GM12892 (cell line): ENCODE measurements at regions not wholly inside any gene's neighbourhood (a gene's known extent, or its start where the extent isn't known, plus 50 kb on each side); places are given as distances from the start of the nearest gene placed in this dataset.
A peak's percentile ranks its signal among the peaks of the same experiment; 100 is the strongest.

Experiments
- DNase-seq: peaks from one replicate; pipeline ENCODE4 v3.0.0; 2011; ENCODE audit not compliant: insufficient read length
- FAIRE-seq: peaks from 2 replicates; lab custom pipeline; 2011; peaks lifted over from hg19 to GRCh38; lab: Jason Lieb, UNC
- POLR2A ChIP-seq: IDR thresholded peaks from 2 replicates; pipeline ENCODE4 v1.6.1; 2011; ENCODE audit warnings: low read depth, low read length, control low read depth
- POLR2AphosphoS5 ChIP-seq: IDR thresholded peaks from 2 replicates; pipeline ENCODE4 v1.6.1; 2011; ENCODE audit warnings: low read depth, low read length, control low read depth
- TAF1 ChIP-seq: IDR thresholded peaks from 2 replicates; pipeline ENCODE4 v1.6.1; 2011; ENCODE audit warnings: low read depth, mild to moderate bottlenecking, control low read depth, low read length, borderline replicate concordance

GRCh38 chr15:92224843-92225242 lies 168.8 kb upstream of the ST8SIA2 start:
- FAIRE-seq, result no peak
- no peak for TF ChIP-seq POLR2A
- no peak for TF ChIP-seq TAF1
- DNase-seq, result no peak

- DNase-seq (peak; percentile 3), FAIRE-seq (no peak)
- TF ChIP-seq POLR2AphosphoS5 (no peak), TAF1 (no peak)
Measured at GRCh38 chr15:92226020-92226612, 167.6 kb upstream of the ST8SIA2 start.

DNA sequence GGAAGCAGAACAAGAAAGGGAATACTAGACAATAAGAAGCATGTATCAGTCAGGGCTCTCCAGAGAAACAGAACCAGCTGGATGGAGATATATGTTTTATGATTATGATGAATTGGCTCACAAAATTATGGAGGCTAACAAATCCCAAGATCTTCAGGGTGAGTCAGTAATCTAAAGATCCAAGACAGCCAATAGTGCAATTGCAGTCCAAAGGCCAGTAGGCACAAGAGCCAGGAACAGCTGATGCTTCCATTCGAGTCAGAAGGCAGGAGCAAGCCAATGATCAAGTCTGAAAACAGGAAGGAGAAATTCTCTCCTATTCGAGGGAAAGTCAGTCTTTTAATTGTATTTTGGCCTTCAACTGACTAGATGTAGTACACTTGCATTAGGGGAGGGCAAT lies 164.9 kb upstream of the ST8SIA2 start:
- TF ChIP-seq POLR2AphosphoS5, result no peak
- TF ChIP-seq POLR2A, result no peak
- TF ChIP-seq TAF1, result no peak
- FAIRE-seq, result no peak
- no peak for DNase-seq

DNA sequence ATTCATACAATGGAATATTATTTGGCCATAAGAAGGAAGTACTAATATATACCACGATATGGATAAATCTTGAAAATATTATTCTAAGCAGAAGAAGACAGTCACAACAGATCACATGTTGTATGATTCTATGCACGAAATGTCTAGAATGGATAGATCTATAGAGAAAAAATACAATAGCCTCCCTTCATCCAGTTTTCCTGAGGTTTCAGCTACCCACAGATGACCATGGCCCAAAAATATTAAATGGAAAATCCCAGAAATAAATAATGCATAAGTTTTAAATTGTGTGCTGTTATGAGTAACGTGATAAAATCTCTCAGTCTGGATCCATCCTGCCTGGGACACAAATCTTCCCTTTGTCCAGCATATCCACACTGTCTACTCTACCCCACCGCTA lies 162.2 kb upstream of the ST8SIA2 start:
- TF ChIP-seq TAF1, result no peak
- DNase-seq (no peak), FAIRE-seq (no peak)

DNA sequence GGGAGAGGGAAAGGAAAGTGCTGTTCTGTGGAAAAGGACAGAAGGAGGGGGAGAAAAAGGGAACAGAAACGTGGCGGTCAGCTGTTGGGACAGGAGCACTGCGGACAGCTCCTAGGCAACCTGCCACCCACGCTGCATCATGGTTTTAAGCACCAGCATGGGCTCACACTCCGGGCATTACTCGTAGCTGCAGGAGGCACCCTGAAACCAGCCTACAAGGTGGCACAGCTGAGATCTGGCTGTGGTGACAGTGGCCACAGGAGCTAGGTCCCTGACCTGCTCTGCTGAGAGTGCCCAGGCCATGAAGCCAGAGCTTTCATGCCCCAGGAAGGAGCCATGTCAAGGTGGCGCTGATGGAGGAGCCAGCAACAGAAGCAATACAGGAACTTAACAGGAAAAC lies 161.4 kb upstream of the ST8SIA2 start:
- TF ChIP-seq POLR2A, result no peak
- DNase-seq, result no peak
- no peak for FAIRE-seq

- DNase-seq (no peak), FAIRE-seq (no peak)
- TF ChIP-seq TAF1 (no peak), POLR2A (no peak), POLR2AphosphoS5 (no peak)
Measured at GRCh38 chr15:92232876-92233275, 160.8 kb upstream of the ST8SIA2 start.

DNA sequence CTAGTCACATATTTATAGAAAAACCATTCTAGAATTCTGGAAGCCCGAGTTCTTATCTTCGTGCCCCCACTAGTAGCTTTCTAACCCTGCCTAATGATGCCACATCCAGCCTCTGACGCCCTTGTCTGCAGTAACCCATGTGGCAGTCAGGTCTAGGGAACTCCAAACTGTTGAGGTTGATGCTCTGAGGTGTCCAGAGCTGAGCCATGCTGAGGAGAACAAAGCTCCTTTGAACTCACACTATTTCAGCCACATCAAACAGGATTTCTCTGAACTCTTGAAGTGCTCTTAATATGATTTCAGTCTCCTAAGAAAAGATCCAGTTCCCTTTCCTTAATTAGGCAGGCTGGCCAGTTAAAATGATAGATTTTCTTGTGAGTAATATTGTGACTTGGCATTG lies 150.5 kb upstream of the ST8SIA2 start:
- FAIRE-seq (no peak), DNase-seq (no peak)
- TF ChIP-seq POLR2AphosphoS5 (no peak), POLR2A (no peak), TAF1 (no peak)

DNA sequence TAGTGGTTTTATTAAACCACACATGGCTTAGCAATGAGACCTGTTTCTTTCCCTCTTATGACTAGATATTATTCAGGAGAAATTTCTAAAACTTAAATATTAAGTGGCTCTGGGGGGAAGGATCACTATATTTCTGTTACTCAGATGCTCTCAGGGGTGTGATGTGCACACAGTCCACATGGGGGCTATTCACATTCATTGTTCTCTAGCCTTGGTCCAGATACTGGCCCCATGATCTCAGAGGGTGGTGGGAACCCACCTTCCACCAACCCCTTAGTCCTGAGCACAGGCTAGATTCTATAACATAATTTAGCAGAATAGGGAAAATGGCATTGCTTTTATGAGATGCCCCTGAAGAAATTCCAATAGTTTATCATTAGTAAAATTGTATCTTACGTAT lies 149.0 kb upstream of the ST8SIA2 start:
- FAIRE-seq, result no peak
- TF ChIP-seq POLR2A (no peak), POLR2AphosphoS5 (no peak), TAF1 (no peak)
- no peak for DNase-seq

DNA sequence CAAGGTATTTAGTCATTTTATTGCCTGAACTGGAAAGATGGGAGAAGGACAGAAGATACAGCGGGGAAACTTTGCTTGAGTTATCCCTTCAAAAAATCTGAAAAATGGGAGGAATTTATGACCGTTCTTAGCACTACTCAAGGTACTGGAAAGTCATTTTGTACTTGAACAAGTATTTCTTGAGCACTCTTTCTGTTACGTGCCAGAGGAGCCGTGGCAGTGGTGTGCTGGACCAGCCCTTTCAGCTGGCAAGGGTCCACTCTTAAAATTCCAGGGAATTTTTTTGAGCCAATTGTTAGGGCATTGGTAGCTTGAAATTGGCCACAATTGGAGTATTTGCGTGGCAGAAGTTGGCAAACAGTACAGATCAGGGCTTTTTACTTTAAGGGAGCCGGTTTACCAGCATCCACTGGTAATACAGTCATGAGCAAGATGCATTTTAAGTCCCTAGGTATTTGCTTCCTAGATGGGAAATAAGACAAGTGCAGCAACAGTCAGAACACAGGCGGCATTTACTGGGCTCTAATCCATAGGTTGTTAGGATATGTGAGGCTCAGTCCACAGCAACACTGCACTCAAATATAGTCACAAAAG lies 145.9 kb upstream of the ST8SIA2 start:
- DNase-seq (no peak), FAIRE-seq (no peak)
- TF ChIP-seq POLR2AphosphoS5 (no peak), TAF1 (no peak), POLR2A (no peak)

- FAIRE-seq (no peak), DNase-seq (no peak)
- TF ChIP-seq POLR2A (no peak), POLR2AphosphoS5 (no peak), TAF1 (no peak)
Measured at GRCh38 chr15:92266796-92267685, 126.6 kb upstream of the ST8SIA2 start.

GRCh38 chr15:92268900-92269299 lies 124.8 kb upstream of the ST8SIA2 start:
- DNase-seq, result no peak
- TF ChIP-seq TAF1 (no peak), POLR2A (no peak), POLR2AphosphoS5 (no peak)
- FAIRE-seq, result no peak

DNA sequence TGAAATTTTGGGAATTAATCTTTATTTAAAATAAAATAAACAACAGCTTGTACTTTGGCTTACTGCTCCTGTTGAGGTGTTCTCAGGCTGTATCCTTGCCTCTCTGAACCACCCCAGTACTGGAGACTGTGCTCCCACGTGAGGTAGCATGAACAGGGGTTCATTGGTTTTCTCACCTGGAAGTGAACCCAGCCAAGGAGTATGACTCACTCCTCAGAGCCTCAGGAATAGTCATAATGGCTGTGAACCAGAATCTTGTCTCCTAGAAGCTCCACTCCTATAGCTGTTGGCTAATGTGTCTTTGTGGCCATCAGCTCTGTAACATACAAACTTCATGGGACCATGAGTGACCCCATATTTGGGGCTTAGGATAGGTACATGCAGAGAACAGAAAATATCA lies 122.5 kb upstream of the ST8SIA2 start:
- FAIRE-seq, result no peak
- no peak for DNase-seq
- TF ChIP-seq POLR2AphosphoS5 (no peak), POLR2A (no peak), TAF1 (no peak)
